GM21390 (cell line): ENCODE measurements at regions not wholly inside any gene's neighbourhood (a gene's known extent, or its start where the extent isn't known, plus 50 kb on each side); places are given as distances from the start of the nearest gene placed in this dataset.
A peak's percentile ranks its signal among the peaks of the same experiment; 100 is the strongest.

Experiments
- ATAC-seq: cut with Tn5 transposase; IDR thresholded peaks from one replicate; pipeline ENCODE4 v1.9.1; 2021; ENCODE audit not compliant: unreplicated experiment

GRCh38 chr4:11002961-11003360 lies 318.4 kb upstream of the CLNK start:
- no peak for ATAC-seq

DNA sequence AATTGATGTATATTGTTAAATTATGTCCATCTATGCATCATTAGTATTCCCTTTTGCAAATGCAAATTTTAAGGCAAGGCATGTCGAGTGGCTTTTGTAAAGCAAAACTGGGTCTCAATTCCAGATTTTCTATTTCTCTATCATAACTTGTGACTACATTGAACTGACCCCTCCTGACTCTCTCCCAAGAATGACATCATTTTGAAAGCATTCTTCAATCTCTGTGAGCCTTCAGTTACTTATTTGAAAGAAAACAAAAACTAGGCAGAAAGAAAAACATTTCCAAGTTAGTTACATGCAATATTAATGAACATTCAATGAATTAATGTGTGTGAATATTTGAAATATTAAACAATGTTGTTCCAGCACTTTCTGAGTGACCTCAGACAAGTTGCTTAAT lies 314.3 kb upstream of the CLNK start:
- ATAC-seq = no peak

- no peak for ATAC-seq
Observed at GRCh38 chr4:10984815-10985214, 300.2 kb upstream of the CLNK start.

DNA sequence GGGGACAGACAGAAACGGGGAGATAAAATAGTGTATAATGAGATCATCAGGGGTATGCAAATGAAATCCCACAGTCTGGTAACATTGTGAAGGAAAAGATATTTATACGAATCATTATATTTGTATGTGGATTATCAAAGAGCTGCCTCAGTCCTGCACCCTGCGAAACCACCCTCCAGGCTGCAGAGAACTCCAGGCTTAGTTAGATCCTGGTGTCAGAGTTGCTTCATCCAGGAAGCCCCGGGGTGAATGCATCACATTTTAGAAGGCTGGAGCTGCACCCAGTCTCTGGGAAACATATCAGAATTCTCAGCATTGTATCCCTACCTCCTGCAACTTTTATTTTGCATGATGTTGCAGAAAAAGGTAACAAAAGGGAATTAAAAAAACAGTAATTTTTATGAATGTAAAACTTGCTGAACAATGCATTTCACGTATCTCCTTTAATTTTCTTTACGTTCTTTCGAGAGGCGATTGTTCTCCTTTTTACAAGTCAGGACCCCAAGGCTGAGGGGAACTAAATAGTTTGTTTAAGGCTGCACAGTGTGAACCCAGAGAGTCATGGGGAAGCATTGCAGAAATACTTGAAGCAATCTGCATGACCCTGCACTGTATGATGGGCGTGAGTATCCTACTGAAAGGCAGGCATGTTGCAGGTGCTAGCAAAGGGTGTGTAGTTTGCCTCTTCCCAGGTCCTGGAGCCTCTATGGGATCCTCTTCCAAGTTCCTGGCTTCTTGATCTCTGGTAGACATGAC lies 299.5 kb upstream of the CLNK start:
- ATAC-seq = no peak

GRCh38 chr4:10983268-10983667 lies 298.7 kb upstream of the CLNK start:
- peak; percentile 74 for ATAC-seq

DNA sequence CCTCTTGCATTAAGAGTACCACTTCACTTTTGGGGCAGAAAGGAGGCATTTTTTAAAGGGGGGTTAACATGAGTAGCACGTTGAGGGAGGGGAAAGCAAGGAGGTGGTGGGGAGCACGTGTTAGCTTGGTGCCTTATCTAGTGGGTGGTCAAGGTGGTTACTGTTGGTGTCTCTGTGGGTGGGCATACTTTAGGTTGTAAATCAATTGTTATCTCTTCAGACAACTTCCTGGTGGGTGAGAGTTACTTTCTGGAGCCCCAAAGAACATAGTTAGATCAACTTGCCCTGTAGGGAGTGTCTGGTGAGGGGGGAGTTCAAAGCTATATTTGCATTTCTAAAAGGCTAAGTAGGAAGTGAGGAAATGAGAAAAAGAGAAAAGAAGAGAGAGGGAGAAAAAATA lies 297.7 kb upstream of the CLNK start:
- ATAC-seq = no peak

DNA sequence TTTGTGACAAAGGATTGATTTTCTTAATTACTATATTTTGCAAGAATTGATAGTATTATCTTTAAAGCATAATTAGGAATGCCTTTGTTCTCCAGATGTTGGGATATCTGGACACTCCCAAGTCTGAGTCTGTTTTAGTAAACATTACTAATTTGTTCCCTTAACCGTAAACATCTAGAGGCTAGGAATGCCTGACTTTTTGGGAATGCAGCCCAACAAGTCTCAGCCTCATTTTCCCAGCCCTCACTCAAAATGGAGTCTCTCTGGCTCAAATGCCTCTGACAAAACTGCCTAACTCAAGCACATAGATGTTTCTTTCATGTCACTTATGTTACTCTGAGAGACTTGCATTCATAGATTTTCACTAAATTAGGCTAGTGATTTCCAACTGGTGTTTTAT lies 297.0 kb upstream of the CLNK start:
- ATAC-seq = no peak

DNA sequence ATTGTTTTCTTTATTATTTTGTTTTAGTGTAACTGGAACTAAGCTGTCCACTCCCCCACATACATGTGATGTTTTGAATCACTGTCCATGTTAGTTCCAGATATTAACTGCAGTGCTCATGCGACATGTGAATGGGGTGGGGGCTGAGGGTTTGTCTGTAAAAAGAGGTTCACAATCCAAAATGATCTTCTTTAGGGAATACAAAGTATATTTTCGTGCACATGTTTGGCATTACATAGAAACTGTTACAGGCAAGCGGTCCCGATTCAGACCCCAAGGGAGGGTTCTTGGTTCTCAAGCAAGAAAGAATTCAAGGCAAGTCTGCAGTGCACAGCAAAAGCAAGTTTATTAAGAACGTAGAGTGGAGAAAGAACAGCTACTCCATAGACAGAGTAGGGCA lies 296.5 kb upstream of the CLNK start:
- ATAC-seq = no peak

DNA sequence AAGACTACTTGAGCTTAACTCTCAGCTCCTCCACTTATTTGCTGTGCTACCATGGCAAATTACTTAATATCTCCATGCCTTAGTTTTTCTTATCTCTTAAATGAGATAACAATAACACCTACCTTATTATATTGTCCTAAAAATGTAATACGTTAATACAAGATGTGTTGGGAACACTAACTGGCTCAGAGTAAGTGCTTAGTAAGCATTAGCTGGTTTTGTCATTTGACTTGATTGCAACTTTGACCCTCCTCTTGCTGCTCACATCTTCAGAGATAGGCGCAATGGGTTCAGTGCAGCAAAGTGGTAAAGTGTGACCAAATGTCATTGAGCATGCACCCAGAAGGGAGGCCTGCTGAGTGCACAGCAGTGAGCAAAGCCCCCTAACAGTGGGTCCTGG lies 294.5 kb upstream of the CLNK start:
- ATAC-seq = no peak

GRCh38 chr4:10977534-10977933 lies 293.0 kb upstream of the CLNK start:
- peak; percentile 86 for ATAC-seq

DNA sequence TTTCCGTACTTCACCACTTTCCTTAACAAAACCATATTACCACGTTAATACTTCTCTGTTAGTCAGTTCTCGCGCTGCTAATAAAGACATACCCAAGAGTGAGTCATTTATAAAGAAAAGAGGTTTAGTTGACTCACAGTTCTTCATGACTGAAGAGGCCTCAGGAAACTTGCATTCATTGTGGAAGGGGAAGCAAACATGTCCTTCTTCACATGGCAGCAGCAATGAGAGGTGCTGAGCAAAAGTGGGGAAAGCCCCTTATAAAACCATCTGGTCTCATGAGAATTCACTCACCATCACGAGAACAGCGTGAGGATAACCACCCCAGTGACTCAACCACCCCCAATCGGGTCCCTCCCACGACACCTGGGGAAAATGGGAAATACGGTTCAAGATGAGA lies 289.8 kb upstream of the CLNK start:
- ATAC-seq = no peak

- no peak for ATAC-seq
Observed at GRCh38 chr4:10973686-10974085, 289.1 kb upstream of the CLNK start.

GRCh38 chr4:10971800-10972401 lies 287.3 kb upstream of the CLNK start:
- no peak for ATAC-seq

- no peak for ATAC-seq
Observed at GRCh38 chr4:10965196-10965595, 280.6 kb upstream of the CLNK start.

DNA sequence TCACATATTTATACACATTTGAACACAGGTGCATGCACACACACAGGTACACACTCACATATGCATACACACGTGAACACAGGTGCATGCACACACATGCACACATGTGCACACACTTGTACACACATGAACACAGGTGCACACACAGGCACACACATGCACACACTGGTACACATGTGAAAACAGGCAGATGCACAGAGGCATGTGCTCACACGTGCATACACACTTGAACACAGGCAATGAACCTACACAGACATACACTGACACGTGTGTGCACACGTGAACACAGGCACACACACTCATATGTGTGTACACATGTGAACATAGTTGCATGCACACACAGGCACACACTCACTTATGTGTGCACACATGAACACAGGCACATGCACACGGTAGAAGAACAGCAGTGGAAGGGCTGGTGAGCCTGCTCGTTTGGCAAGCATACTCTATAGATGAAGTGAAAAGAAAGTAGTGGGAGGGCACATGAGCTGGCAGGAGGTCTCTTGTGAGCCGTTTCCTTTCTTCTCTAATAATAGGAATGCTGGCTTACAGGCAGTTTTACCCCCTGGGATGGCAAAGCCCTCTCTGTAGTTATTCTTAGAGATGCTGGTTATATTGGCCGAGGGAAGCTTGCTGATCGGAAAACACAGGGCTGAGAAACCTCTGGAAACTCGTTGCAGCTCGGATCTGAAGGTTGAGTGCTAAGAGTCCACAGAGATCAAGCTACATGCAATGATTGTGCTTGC lies 279.6 kb upstream of the CLNK start:
- no peak for ATAC-seq

DNA sequence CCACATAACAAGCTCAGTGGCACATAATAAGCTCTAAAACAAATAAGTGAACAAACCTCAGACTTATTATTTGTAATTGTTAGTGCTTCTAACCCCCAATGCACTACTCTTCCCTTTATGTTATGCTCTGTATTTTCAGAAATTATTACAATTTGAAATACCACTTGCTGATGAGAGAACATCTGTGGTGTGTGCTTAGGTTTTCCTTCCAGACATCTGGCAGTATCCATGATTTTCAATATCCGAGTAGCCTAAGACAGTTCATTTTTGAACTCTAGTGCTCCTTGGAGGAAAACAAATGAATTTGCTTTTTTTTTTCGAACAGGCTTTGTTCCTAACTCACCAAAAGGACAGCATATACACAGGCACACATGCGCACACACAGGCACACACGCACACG lies 278.7 kb upstream of the CLNK start:
- no peak for ATAC-seq

DNA sequence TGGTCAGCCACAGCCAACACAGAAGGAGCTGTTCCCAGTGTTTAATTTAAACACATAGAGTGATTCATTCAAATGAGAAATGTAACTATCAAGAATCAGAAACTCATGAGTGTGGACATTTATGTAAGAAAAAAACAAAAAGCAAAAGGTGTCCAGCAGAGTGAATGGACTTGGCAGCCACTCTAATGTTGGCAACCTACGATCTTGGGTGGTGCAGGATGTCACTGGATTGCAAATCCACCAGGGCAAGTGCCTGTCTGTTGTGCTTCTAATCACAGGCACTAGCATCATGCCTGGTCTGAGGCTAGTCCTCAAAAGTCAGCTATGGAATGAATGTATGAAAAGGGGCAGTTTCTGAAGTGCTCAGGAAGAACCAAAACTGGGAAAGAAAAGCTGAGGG lies 277.7 kb upstream of the CLNK start:
- no peak for ATAC-seq

GRCh38 chr4:10960389-10960788 lies 275.8 kb upstream of the CLNK start:
- no peak for ATAC-seq

DNA sequence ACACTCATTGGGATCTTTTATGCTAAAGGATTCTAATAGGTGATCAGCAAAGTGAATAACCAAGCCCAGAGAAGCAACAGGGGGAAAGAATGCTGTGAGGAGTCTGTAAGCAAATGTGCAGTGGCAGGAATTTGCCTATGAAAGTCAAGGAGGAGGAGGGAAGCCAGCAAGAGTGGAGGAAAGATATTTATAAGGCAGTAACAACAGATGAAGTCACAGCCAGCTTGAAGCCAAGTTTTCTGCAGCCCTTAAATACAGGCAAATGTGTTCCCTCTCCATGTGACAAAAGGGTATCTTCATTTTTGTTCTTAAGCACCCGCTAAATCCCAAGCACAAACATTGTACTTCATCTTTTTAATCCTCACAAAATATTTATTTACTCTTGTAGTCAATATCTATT lies 275.0 kb upstream of the CLNK start:
- ATAC-seq = no peak

DNA sequence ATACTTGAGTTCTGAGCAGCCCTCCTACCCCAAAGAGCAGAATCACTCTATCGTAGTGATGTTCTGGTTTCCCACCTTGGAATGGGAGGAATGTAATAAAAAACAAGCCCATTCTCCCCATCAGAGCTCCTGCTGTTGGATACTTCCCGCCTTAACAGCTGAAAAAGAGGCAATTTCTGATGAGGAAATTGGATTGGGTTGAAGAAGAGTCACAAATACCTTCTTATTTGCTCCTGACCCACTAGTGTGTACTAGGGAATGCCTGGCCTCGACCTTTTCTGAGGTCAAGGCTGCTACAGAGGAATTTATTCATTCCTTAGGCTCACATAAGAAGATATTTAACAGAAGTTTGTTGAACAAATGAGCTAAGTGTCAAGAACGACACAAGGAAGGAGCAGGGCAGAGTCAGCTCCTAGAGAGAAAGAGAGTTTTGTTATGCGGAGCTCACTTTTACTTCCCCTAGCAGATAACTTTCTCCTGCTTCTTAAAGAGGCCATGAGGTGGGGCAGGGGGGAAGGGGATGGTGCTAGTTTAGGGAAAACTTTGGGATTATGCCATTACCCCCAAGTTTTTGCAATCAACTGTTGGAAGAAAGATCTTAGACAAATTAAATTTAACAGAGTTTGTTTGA lies 273.8 kb upstream of the CLNK start:
- ATAC-seq = no peak

DNA sequence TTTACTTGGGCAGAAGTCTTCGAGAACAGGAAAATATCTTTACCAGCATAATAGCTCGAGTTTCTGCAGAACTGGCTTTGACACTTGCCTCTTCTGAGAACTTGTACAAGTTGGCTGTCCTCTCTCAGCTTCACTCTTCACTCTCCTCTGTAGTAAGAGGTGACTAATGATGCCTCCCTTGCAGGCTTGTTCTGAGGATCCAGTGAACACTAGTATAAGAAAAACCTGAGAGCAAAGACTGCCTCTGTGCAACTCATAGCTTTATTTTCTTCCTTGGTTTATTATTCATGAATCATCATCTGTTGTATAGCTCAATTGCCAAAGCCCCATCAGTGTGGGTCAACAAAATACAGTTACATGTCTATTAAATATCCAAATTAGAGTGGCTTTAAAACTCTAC lies 266.7 kb upstream of the CLNK start:
- no peak for ATAC-seq
